ENCODE measurements at regions not wholly inside any gene's neighbourhood (a gene's known extent, or its start where the extent isn't known, plus 50 kb on each side); places are given as distances from the start of the nearest gene placed in this dataset.

GRCh38 chr7:142542105-142542504, 207.2 kb upstream of the PRSS1 start:
- no peak overlapping the region for H3K27ac ChIP-seq
- H3K9me3 ChIP-seq, result no peaks in the 10 kb centered on the region
- DNase-seq (ENCODE audit: low spot score), result no peak
- TF ChIP-seq, protein P1, sequence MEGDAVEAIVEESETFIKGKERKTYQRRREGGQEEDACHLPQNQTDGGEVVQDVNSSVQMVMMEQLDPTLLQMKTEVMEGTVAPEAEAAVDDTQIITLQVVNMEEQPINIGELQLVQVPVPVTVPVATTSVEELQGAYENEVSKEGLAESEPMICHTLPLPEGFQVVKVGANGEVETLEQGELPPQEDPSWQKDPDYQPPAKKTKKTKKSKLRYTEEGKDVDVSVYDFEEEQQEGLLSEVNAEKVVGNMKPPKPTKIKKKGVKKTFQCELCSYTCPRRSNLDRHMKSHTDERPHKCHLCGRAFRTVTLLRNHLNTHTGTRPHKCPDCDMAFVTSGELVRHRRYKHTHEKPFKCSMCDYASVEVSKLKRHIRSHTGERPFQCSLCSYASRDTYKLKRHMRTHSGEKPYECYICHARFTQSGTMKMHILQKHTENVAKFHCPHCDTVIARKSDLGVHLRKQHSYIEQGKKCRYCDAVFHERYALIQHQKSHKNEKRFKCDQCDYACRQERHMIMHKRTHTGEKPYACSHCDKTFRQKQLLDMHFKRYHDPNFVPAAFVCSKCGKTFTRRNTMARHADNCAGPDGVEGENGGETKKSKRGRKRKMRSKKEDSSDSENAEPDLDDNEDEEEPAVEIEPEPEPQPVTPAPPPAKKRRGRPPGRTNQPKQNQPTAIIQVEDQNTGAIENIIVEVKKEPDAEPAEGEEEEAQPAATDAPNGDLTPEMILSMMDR (IDR thresholded peaks at IDR 0.05), result no peak
- H3K4me3 ChIP-seq, result no peak overlapping the region
- no peaks in the 10 kb centered on the region for H3K36me3 ChIP-seq
- H3K27me3 ChIP-seq, result no peaks in the 10 kb centered on the region
- H3K4me1 ChIP-seq, result no peaks in the 10 kb centered on the region

- TF ChIP-seq, protein P1 (IDR thresholded peaks at IDR 0.05), result no peak
These were observed 208.9 kb upstream of the PRSS1 start for GRCh38 chr7:142540371-142540770.

GRCh38 chr7:142539901-142540300, 209.4 kb upstream of the PRSS1 start:
- no peak for DNase-seq (ENCODE audit: low spot score)

More at GRCh38 chr7:142540371-142540770, 208.9 kb upstream of the PRSS1 start:
- no peak overlapping the region for H3K4me3 ChIP-seq
- no peaks in the 10 kb centered on the region for H3K27me3 ChIP-seq
- no peaks in the 10 kb centered on the region for H3K4me1 ChIP-seq
- no peaks in the 10 kb centered on the region for H3K9me3 ChIP-seq
- no peaks in the 10 kb centered on the region for H3K36me3 ChIP-seq
- no peak overlapping the region for H3K27ac ChIP-seq
- DNase-seq (ENCODE audit: low spot score), result no peak

DNA sequence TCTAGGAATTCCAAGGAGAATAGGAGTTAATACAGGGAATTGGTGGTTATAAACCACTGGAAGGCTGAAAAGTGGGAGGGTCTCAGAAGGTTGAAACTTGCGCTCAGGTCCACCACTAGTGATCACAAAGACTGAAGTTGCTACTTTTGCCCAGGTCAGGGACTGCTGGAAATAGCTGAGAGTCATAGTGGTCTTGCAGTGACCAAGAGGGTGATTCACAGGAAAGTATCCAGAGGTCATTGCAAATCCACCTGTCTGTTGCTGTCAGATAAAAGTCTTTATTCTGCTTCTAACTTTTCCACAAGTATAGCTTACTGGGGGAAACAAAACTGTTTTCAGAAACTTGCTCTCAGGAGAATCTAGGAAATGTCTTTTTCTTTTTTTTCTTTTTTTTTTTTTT, 211.5 kb upstream of the PRSS1 start:
- no peak for DNase-seq (ENCODE audit: low spot score)
- Histone ChIP-seq H3K4me1 (no peaks in the 10 kb centered on the region), H3K27ac (no peak overlapping the region), H3K4me3 (no peak overlapping the region), H3K36me3 (no peaks in the 10 kb centered on the region), H3K27me3 (no peaks in the 10 kb centered on the region), H3K9me3 (no peaks in the 10 kb centered on the region)
- TF ChIP-seq, protein P1 (IDR thresholded peaks at IDR 0.05), result no peak

More at GRCh38 chr7:142539901-142540300, 209.4 kb upstream of the PRSS1 start:
- no peak overlapping the region for H3K4me3 ChIP-seq
- no peaks in the 10 kb centered on the region for H3K4me1 ChIP-seq
- H3K27ac ChIP-seq, result no peak overlapping the region
- TF ChIP-seq, protein P1 (IDR thresholded peaks at IDR 0.05), result no peak
- no peaks in the 10 kb centered on the region for H3K36me3 ChIP-seq
- H3K9me3 ChIP-seq, result no peaks in the 10 kb centered on the region
- no peaks in the 10 kb centered on the region for H3K27me3 ChIP-seq

- TF ChIP-seq, protein P1 (IDR thresholded peaks at IDR 0.05), result peak in 1 of 2 donors; percentile 57
- no peaks in the 10 kb centered on the region for H3K4me1 ChIP-seq
- H3K4me3 ChIP-seq, result no peak overlapping the region
- H3K9me3 ChIP-seq, result no peaks in the 10 kb centered on the region
- no peaks in the 10 kb centered on the region for H3K36me3 ChIP-seq
- no peak overlapping the region for H3K27ac ChIP-seq
- H3K27me3 ChIP-seq, result no peaks in the 10 kb centered on the region
- no peak for DNase-seq (ENCODE audit: low spot score)
These were observed 214.0 kb upstream of the PRSS1 start for GRCh38 chr7:142535123-142535779.

DNA sequence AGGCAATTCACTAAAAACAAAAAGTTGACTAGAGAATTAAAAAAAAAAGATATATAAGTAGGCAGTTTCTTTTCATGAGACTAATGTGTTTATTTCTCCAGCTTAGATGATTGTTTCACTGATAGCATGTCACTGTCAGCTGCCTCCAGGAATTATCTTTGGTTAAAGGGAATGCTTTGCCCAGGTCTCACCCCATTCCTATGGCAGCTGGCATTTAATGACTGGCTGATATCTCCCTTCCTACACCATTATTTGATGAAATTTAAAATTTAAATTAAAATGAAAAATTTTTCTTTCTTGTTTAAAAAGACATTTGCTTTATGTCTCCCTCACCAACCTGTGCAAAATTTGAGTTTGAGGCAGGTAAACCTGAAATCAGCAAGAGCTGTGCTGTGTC, 214.5 kb upstream of the PRSS1 start:
- H3K9me3 ChIP-seq, result no peaks in the 10 kb centered on the region
- H3K4me3 ChIP-seq, result no peak overlapping the region
- no peaks in the 10 kb centered on the region for H3K36me3 ChIP-seq
- no peaks in the 10 kb centered on the region for H3K27me3 ChIP-seq
- DNase-seq (ENCODE audit: low spot score), result no peak
- no peaks in the 10 kb centered on the region for H3K4me1 ChIP-seq
- no peak overlapping the region for H3K27ac ChIP-seq
- TF ChIP-seq, protein P1 (IDR thresholded peaks at IDR 0.05), result no peak

Measured in right atrium auricular region (tissue), 2 donors.